MM.1S (cell line): ENCODE measurements at regions not wholly inside any gene's neighbourhood (a gene's known extent, or its start where the extent isn't known, plus 50 kb on each side); places are given as distances from the start of the nearest gene placed in this dataset.

Experiments used
- EZH2 ChIP-seq: fragments of 300-600 bp; sonication (generic); optimal IDR thresholded peaks from 2 replicates; pipeline ENCODE3; 2017; ENCODE audit warnings: low read depth, mild to moderate bottlenecking, antibody characterized with exemption, low read length, mixed read lengths
- EZH2phosphoT487 ChIP-seq: fragments of 300-600 bp; sonication (generic); IDR thresholded peaks from 2 replicates; pipeline ENCODE4 v1.6.1; 2018; ENCODE audit warnings: antibody characterized with exemption, low read length
- TF ChIP-seq, protein P1 (sequence below): fragments of 300-600 bp; sonication (generic); IDR thresholded peaks from 2 replicates; pipeline ENCODE4 v1.5.1; 2016; ENCODE audit warnings: antibody characterized with exemption, low read length, mixed read lengths

DNA sequence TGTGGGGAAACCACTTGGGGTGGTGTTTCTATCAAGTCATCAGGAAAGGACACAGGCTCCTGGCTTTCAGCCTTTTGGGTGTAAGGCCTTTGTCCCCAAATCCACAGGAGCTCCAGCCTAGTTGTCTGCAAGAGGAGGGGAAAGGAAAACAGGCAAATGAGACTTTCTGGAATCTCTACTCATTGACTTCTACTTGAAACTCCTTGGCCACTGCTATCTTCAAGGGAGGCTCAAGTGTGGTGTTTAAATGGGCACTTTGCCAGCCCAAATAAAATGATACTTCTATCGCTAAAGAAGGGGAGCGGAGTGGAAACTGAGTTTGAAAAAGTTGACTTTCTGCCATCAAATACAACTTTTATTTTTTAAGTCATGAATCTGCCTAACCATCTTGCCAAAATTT is 445.9 kb upstream of the RGS6 start:
- TF ChIP-seq, protein P1, sequence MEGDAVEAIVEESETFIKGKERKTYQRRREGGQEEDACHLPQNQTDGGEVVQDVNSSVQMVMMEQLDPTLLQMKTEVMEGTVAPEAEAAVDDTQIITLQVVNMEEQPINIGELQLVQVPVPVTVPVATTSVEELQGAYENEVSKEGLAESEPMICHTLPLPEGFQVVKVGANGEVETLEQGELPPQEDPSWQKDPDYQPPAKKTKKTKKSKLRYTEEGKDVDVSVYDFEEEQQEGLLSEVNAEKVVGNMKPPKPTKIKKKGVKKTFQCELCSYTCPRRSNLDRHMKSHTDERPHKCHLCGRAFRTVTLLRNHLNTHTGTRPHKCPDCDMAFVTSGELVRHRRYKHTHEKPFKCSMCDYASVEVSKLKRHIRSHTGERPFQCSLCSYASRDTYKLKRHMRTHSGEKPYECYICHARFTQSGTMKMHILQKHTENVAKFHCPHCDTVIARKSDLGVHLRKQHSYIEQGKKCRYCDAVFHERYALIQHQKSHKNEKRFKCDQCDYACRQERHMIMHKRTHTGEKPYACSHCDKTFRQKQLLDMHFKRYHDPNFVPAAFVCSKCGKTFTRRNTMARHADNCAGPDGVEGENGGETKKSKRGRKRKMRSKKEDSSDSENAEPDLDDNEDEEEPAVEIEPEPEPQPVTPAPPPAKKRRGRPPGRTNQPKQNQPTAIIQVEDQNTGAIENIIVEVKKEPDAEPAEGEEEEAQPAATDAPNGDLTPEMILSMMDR, result no peak
- TF ChIP-seq EZH2 (no peak), EZH2phosphoT487 (no peak)
